ENCODE measurements at regions not wholly inside any gene's neighbourhood (a gene's known extent, or its start where the extent isn't known, plus 50 kb on each side); places are given as distances from the start of the nearest gene placed in this dataset.

DNA sequence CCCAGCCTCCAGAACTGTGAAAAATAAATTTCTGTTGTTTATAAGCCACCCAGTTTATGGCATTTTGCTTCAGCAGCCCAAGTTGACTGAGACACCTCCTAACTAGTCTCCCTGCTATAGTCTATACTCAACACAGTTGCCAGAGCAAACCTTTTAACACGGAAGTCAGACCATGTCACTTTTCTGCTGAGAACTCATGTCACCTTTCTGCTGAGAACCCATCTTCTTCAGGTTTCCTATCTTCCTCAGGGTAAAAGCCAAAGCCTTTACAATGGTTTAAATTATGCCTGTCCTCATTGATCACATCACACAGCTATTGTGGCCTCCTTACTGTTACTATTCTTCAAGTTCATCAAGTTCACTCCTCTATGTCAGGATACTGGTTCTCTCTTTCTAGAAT is 74.3 kb upstream of the SOX6 start:
- no peak for DNase-seq

GRCh38 chr11:16421826-16422225 is 65.5 kb upstream of the SOX6 start:
- DNase-seq: no peak

DNA sequence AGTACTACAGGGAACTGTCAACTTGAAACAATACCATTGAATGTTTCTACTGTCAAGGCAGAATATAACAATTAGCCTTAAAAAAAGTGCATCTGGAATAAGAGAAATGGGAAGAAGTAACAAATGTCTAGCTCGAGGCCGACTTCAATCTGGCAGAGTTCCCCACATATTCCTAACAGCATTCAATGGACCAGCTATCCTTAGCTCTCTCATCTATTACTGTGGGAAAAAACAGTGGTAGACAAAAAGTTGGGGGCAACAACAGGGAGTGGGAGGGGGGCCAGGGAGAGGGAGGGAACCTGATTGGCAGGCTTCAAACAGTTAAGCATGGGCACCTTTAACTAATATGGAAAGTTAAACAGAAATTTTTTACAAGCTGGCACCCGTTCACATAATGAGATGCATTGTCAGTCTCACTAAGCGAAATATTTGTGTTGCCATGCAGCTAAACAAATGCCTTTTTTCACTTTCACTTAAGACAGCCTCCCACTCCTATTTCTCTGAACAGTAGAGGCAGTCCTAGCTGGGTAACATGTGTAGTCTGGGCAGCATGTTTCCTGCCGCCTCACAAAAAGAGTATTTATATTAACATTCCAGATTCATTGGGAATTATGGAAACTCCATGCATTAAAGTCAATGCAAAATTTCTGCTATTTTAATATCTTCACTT is 62.2 kb upstream of the SOX6 start:
- no peak for DNase-seq

DNA sequence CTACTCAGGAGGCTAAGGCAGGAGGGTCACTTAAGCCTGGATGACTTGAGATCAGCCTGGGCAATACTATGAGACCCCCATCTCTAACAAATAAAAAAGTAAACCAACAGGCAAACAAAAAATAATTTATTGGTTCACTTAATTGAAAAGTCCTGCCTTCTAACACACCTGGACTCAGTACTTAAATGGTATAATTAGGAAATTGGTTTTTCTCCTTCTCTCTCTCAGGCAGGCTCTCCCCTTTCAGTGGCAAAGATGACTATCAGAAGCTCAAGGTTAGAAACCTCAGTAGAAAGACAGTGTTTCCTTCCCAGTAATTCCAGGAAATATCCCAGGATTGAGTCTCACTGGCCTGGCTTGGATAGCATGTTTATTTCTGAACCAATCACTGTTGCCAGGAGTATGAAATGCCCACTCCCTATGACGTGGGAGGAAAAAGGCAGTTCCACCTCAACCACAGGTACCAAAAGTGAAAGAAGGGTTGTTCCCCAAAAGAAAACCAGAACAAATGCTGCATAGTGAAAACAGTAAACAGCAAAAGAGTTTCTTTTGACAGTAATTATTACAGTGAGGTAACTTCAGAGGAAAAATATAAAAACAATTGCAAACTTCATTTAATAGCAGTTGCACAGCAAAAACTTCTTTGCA is 56.3 kb upstream of the SOX6 start:
- DNase-seq: no peak

DNA sequence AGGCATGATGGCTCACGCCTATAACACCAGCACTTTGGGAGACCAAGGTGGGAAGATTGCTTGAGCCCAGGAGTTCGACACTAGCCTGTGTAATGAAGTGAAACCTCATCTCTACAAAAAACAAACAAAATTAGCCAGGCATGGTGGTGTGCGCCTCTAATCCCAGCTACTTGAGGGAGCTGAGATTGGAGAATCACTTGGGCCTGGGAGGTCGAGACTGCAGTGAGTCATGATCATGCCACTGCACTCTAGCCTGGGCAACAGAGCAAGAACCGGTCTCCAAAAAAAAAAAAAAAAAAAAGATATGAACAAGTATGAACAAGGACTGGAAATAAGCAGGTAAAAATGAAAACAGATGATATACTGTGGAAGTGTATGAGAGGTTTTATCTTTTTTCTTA is 54.1 kb upstream of the SOX6 start:
- DNase-seq: no peak

DNA sequence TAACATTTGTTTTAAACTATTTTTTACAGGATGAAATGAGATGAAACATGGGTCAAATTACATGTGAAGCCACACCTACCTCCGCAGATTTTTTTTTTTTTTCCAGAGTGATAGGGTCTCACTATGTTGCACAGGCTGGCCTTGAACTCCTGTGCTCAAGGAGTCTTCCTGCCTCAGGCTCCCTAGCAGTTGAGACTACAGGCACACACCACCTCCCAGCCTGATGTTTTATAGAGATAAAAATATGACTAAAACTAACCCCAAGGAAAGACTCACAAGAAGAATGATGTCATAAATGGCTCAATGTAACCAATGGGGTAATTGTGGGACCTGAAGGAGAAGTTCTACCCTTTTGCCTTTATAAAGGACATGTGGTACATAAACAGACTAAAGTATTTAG is 52.3 kb upstream of the SOX6 start:
- DNase-seq: no peak

DNA sequence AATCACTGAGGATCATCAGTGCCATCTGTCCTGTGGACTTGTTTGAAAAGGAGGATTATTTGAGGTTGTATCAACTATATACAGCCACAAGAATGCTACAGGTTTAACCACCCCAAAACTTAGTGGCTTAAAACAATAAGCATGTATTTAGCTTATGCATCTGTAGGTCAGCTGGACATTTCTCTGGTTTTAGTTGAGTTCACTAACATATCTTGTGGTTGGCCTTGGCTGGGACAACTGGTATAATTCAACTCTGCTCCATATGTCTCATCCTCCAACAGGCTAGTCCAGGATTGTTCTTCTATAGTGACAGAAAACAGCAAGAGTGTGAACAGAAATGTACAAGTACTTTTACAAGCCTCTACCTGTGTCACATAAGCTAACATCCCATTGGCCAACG is 49.9 kb upstream of the SOX6 start:
- DNase-seq: no peak
